Neural cell (in vitro differentiated cells): ENCODE measurements at regions not wholly inside any gene's neighbourhood (a gene's known extent, or its start where the extent isn't known, plus 50 kb on each side); places are given as distances from the start of the nearest gene placed in this dataset.

ENCODE experiments used
- H2AFZ ChIP-seq: fragments of 200-600, 300-800 bp; sonication (generic), shearing (Covaris generic); 2 replicates; pipeline ENCODE4 v1.6.0; 2014; ENCODE audit warnings: low read depth, mild to moderate bottlenecking, antibody characterized with exemption, low read length, moderate library complexity
- H3F3A ChIP-seq: fragments of 200-600 bp; shearing (Covaris generic); 2 replicates; pipeline ENCODE4 v1.6.1; 2016; ENCODE audit warnings: mild to moderate bottlenecking, moderate library complexity, mixed read lengths, antibody characterized with exemption, low read length; ENCODE audit not compliant: insufficient read depth, poor library complexity, severe bottlenecking
- H3K27ac ChIP-seq: fragments of 200-600, 300-800 bp; sonication (generic), shearing (Covaris generic); 2 replicates; pipeline ENCODE4 v1.5.1; 2014; ENCODE audit warnings: mild to moderate bottlenecking, low read length, moderate library complexity
- H3K27me3 ChIP-seq: fragments of 300-800, 200-600 bp; sonication (generic), shearing (Covaris generic); 2 replicates; pipeline ENCODE4 v1.6.0; 2014; ENCODE audit warnings: mild to moderate bottlenecking, low read depth, low read length, moderate library complexity; ENCODE audit not compliant: insufficient read depth
- H3K36me3 ChIP-seq: fragments of 300-800, 200-600 bp; sonication (generic), shearing (Covaris generic); 2 replicates; pipeline ENCODE4 v1.5.1; 2014; ENCODE audit warnings: mild to moderate bottlenecking, antibody characterized with exemption, low read length, moderate library complexity; ENCODE audit not compliant: insufficient read depth
- H3K4me2 ChIP-seq: fragments of 300-800, 200-600 bp; sonication (generic), shearing (Covaris generic); 2 replicates; pipeline ENCODE4 v1.6.0; 2014; ENCODE audit warnings: mild to moderate bottlenecking, low read length
- H3K4me3 ChIP-seq: fragments of 300-800, 200-600 bp; sonication (generic), shearing (Covaris generic); 2 replicates; pipeline ENCODE4 v1.5.1; 2014; ENCODE audit warnings: mild to moderate bottlenecking, low read length, moderate library complexity
- H3K79me2 ChIP-seq: fragments of 200-600 bp; shearing (Covaris generic); replicated peaks from 2 replicates; pipeline ENCODE4 v1.6.0; 2014; ENCODE audit warnings: mild to moderate bottlenecking, low read length, moderate library complexity; ENCODE audit not compliant: insufficient read depth
- H3K9ac ChIP-seq: fragments of 300-800, 200-600 bp; sonication (generic), shearing (Covaris generic); 2 replicates; pipeline ENCODE4 v1.6.1; 2016; ENCODE audit warnings: mild to moderate bottlenecking, low read length, mixed read lengths
- H3K9me2 ChIP-seq: fragments of 200-600 bp; shearing (Covaris generic); 2 replicates; pipeline ENCODE4 v1.6.1; 2016; ENCODE audit warnings: mild to moderate bottlenecking, low read length, mixed read lengths; ENCODE audit not compliant: insufficient read depth
- H3K9me3 ChIP-seq: fragments of 200-600, 300-800 bp; sonication (generic), shearing (Covaris generic); 2 replicates; pipeline ENCODE4 v1.6.1; 2016; ENCODE audit warnings: mild to moderate bottlenecking, mixed run types, low read length, moderate library complexity, mixed read lengths
- H4K20me1 ChIP-seq: fragments of 200-600 bp; shearing (Covaris generic); 2 replicates; pipeline ENCODE4 v1.6.1; 2016; ENCODE audit warnings: mild to moderate bottlenecking, mixed run types; ENCODE audit not compliant: insufficient read depth
- CTCF ChIP-seq: fragments of 450-650 bp; IDR thresholded peaks from 2 replicates; pipeline ENCODE4 v1.5.1; 2014; ENCODE audit warnings: antibody characterized with exemption, mild to moderate bottlenecking, moderate library complexity; ENCODE audit not compliant: poor library complexity, severe bottlenecking
- EP300 ChIP-seq: fragments of 450-650 bp; conservative IDR thresholded peaks from 2 replicates; pipeline ENCODE4 v1.6.1; 2014; ENCODE audit warnings: antibody characterized with exemption, mild to moderate bottlenecking, moderate library complexity; ENCODE audit not compliant: poor library complexity, severe bottlenecking
- EZH2 ChIP-seq: fragments of 200-600, 300-800 bp; shearing (Covaris generic), sonication (generic); IDR thresholded peaks from 2 replicates; pipeline ENCODE4 v1.6.1; 2014; ENCODE audit warnings: antibody characterized with exemption, low read length, borderline replicate concordance, mild to moderate bottlenecking; ENCODE audit not compliant: insufficient read depth, poor library complexity, severe bottlenecking
- MXI1 ChIP-seq: fragments of 450-650 bp; conservative IDR thresholded peaks from 2 replicates; pipeline ENCODE4 v1.6.1; 2014; ENCODE audit warnings: antibody characterized with exemption, mild to moderate bottlenecking; ENCODE audit not compliant: poor library complexity, severe bottlenecking
- POLR2AphosphoS5 ChIP-seq: IDR thresholded peaks from 2 replicates; pipeline ENCODE4 v1.6.1; 2012
- RAD21 ChIP-seq: fragments of 450-650 bp; conservative IDR thresholded peaks from 2 replicates; pipeline ENCODE4 v1.6.1; 2014; ENCODE audit warnings: antibody characterized with exemption, mild to moderate bottlenecking, moderate library complexity
- REST ChIP-seq: IDR thresholded peaks from 2 replicates; pipeline ENCODE4 v1.6.1; 2012; ENCODE audit warnings: borderline replicate concordance
- SMC3 ChIP-seq: fragments of 450-650 bp; conservative IDR thresholded peaks from 2 replicates; pipeline ENCODE4 v1.6.1; 2014; ENCODE audit warnings: antibody characterized with exemption, mild to moderate bottlenecking, moderate library complexity; ENCODE audit not compliant: poor library complexity
- TAF1 ChIP-seq: IDR thresholded peaks from 2 replicates; pipeline ENCODE4 v1.6.1; 2012; ENCODE audit warnings: low read depth

GRCh38 chr5:17056141-17056631 is 120.1 kb upstream of the MYO10 start:
- no peak overlapping the region for H3K4me2 ChIP-seq
- H3K4me3 ChIP-seq = no peak overlapping the region
- no peaks in the 10 kb centered on the region for H3K36me3 ChIP-seq
- H3F3A ChIP-seq = no peaks in the 10 kb centered on the region
- H3K9ac ChIP-seq = no peak overlapping the region
- H2AFZ ChIP-seq = no peak overlapping the region
- no peaks in the 10 kb centered on the region for H3K79me2 ChIP-seq
- no peaks in the 10 kb centered on the region for H3K9me2 ChIP-seq
- no peak overlapping the region for H3K27ac ChIP-seq
- H3K9me3 ChIP-seq = no peaks in the 10 kb centered on the region
- TF ChIP-seq CTCF = no peak
- no peak for TF ChIP-seq TAF1
- TF ChIP-seq SMC3 = no peak
- H3K27me3 ChIP-seq = no peaks in the 10 kb centered on the region
- H4K20me1 ChIP-seq = no peaks in the 10 kb centered on the region

- no peaks in the 10 kb centered on the region for H3K9me3 ChIP-seq
- H3K9me2 ChIP-seq = no peaks in the 10 kb centered on the region
- H3K27me3 ChIP-seq = no peaks in the 10 kb centered on the region
- no peaks in the 10 kb centered on the region for H4K20me1 ChIP-seq
- no peaks in the 10 kb centered on the region for H3K79me2 ChIP-seq
- H3F3A ChIP-seq = no peaks in the 10 kb centered on the region
- H3K27ac ChIP-seq = no peak overlapping the region
- no peak for TF ChIP-seq RAD21
- no peak for TF ChIP-seq POLR2AphosphoS5
- TF ChIP-seq EZH2 = no peak
- no peak for TF ChIP-seq REST
- no peak for TF ChIP-seq SMC3
- no peak for TF ChIP-seq EP300
- TF ChIP-seq TAF1 = no peak
- no peak for TF ChIP-seq CTCF
- no peak for TF ChIP-seq MXI1
- no peaks in the 10 kb centered on the region for H3K36me3 ChIP-seq
- H3K4me2 ChIP-seq = no peak overlapping the region
- no peak overlapping the region for H3K4me3 ChIP-seq
- no peak overlapping the region for H2AFZ ChIP-seq
- no peak overlapping the region for H3K9ac ChIP-seq
Observed at GRCh38 chr5:17058438-17058837, 122.3 kb upstream of the MYO10 start.
